Dermis blood vessel endothelial cell (primary cell): ENCODE measurements at regions not wholly inside any gene's neighbourhood (a gene's known extent, or its start where the extent isn't known, plus 50 kb on each side); places are given as distances from the start of the nearest gene placed in this dataset.

ENCODE experiments used
- DNase-seq: peaks from one replicate; pipeline ENCODE4 v3.0.0; 2010

- no peak for DNase-seq
Measured at GRCh38 chr12:11946161-11946560, 124.6 kb upstream of the BCL2L14 start.

- no peak for DNase-seq
Measured at GRCh38 chr12:11947213-11947612, 123.5 kb upstream of the BCL2L14 start.

- no peak for DNase-seq
Measured at GRCh38 chr12:11949738-11950411, 120.9 kb upstream of the BCL2L14 start.

- DNase-seq: no peak
Measured at GRCh38 chr12:11951209-11951608, 119.5 kb upstream of the BCL2L14 start.

GRCh38 chr12:11953523-11953922, 117.2 kb upstream of the BCL2L14 start:
- no peak for DNase-seq

- no peak for DNase-seq
Measured at GRCh38 chr12:11954181-11954580, 116.6 kb upstream of the BCL2L14 start.

- peak; percentile 95 for DNase-seq
Measured at GRCh38 chr12:11958221-11959091, 112.3 kb upstream of the BCL2L14 start.

- DNase-seq: peak; percentile 63
Measured at GRCh38 chr12:11959117-11959823, 111.5 kb upstream of the BCL2L14 start.

GRCh38 chr12:11960646-11961045, 110.1 kb upstream of the BCL2L14 start:
- DNase-seq: no peak

- no peak for DNase-seq
Measured at GRCh38 chr12:11961686-11962085, 109.1 kb upstream of the BCL2L14 start.

- DNase-seq: no peak
Measured at GRCh38 chr12:11962860-11963259, 107.9 kb upstream of the BCL2L14 start.

- DNase-seq: no peak
Measured at GRCh38 chr12:11963841-11964471, 106.8 kb upstream of the BCL2L14 start.

GRCh38 chr12:11965258-11965910, 105.4 kb upstream of the BCL2L14 start:
- DNase-seq: no peak

- peak; percentile 19 for DNase-seq
Measured at GRCh38 chr12:11967376-11968047, 103.2 kb upstream of the BCL2L14 start.

GRCh38 chr12:11968048-11968383, 102.7 kb upstream of the BCL2L14 start:
- DNase-seq: no peak

- no peak for DNase-seq
Measured at GRCh38 chr12:11968516-11968915, 102.2 kb upstream of the BCL2L14 start.

GRCh38 chr12:11969437-11970154, 101.1 kb upstream of the BCL2L14 start:
- DNase-seq: no peak

- DNase-seq: no peak
Measured at GRCh38 chr12:11970155-11970520, 100.6 kb upstream of the BCL2L14 start.

- no peak for DNase-seq
Measured at GRCh38 chr12:11973396-11973795, 97.3 kb upstream of the BCL2L14 start.

GRCh38 chr12:11976005-11976404, 94.7 kb upstream of the BCL2L14 start:
- no peak for DNase-seq

GRCh38 chr12:11978726-11979384, 91.9 kb upstream of the BCL2L14 start:
- DNase-seq: no peak
